Colonic mucosa (tissue), 4 donors: ENCODE measurements at regions not wholly inside any gene's neighbourhood (a gene's known extent, or its start where the extent isn't known, plus 50 kb on each side); places are given as distances from the start of the nearest gene placed in this dataset.

ENCODE experiments used
- DNase-seq: peaks from one replicate; pipeline ENCODE4 v3.0.0-alpha.2; 2020
- H3K27ac ChIP-seq: fragments of 200-600 bp; one replicate; pipeline ENCODE4 v1.8.0; 2021
- H3K27me3 ChIP-seq: fragments of 200-600 bp; one replicate; pipeline ENCODE4 v1.8.0; 2021
- H3K36me3 ChIP-seq: fragments of 200-600 bp; one replicate; pipeline ENCODE4 v1.8.0; 2021
- H3K4me1 ChIP-seq: fragments of 200-600 bp; one replicate; pipeline ENCODE4 v1.8.0; 2021; ENCODE audit warnings: mild to moderate bottlenecking
- H3K4me3 ChIP-seq: fragments of 200-600 bp; one replicate; pipeline ENCODE4 v1.8.0; 2021
- H3K9ac ChIP-seq, 2 donors: one replicate each; pipeline ENCODE4 v1.7.0; 2013; ENCODE audit warnings: control low read depth in 2 of 2, low read depth in 2 of 2, low read length in 2 of 2
- H3K9me3 ChIP-seq: fragments of 200-600 bp; one replicate; pipeline ENCODE4 v1.8.0; 2021
- CTCF ChIP-seq: fragments of 200-600 bp; IDR thresholded peaks from one replicate; pipeline ENCODE4 v1.8.0; 2022; ENCODE audit warnings: antibody characterized with exemption, mild to moderate bottlenecking
- intact Hi-C: fragments of 100-400 bp; cut with DNase I; formaldehyde crosslinking; loops from one replicate; pipeline ENCODE4 v1.14.1; 2022
- donor health status: healthy.
- donor health status: DM: no; HTN: no; CAD: no.
- donor health status: DM: no; HTN: no; CAD: no.

DNA sequence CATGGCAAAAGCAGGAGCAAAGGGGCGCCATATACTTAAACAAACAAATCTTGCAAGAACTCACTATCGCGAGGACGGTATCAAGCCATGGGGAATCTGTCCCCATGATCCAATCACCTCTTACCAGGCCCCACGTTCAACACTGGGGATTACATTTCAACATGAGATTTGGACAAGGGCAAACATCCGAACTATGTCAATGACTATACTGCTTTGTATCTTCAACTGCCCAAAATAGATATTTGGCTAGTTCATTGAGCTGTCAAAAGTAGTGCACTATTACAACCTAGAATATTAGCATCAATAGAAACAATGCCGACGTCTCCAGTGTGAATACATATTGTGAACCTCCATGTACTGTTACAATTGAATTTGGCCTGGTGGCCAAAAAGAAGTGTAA is 760.4 kb downstream of the MCTP2 start:
- Histone ChIP-seq H3K9me3 (no peaks in the 10 kb centered on the region), H3K9ac (no peak overlapping the region), H3K36me3 (no peaks in the 10 kb centered on the region), H3K4me3 (no peak overlapping the region), H3K27ac (no peak overlapping the region), H3K27me3 (no peaks in the 10 kb centered on the region), H3K4me1 (no peaks in the 10 kb centered on the region)
- no peak for DNase-seq
- intact Hi-C loops, result no loop called here
- TF ChIP-seq CTCF, result no peak

DNA sequence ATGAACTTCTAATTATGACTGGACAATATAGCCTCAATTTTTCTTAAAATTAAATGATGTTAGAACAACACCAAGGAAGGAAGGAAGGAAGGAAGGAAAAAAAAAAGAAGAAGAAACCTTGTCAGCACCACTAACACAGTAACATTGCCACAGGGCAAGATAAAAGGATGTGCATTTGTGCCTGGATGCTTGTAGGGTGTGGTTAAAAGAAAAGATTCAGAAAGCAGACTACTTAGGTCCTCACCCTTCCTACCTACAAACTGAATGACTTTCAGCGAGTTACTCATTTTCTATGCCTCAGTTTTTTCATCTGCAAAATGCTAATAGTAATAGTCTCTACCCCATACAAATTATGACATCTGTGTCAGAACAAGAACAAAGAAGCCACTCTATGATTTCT is 778.3 kb downstream of the MCTP2 start:
- H3K27ac ChIP-seq, result no peak overlapping the region
- H3K36me3 ChIP-seq, result no peaks in the 10 kb centered on the region
- no peak overlapping the region for H3K9ac ChIP-seq
- H3K9me3 ChIP-seq, result no peaks in the 10 kb centered on the region
- intact Hi-C loops, result no loop called here
- H3K4me3 ChIP-seq, result no peak overlapping the region
- no peak for DNase-seq
- TF ChIP-seq CTCF, result no peak
- no peaks in the 10 kb centered on the region for H3K27me3 ChIP-seq
- H3K4me1 ChIP-seq, result no peaks in the 10 kb centered on the region

- Histone ChIP-seq H3K9ac (no peak overlapping the region), H3K9me3 (no peaks in the 10 kb centered on the region), H3K27ac (no peak overlapping the region), H3K27me3 (no peaks in the 10 kb centered on the region), H3K4me1 (no peaks in the 10 kb centered on the region), H3K4me3 (no peak overlapping the region), H3K36me3 (no peaks in the 10 kb centered on the region)
- no peak for DNase-seq
- no peak for TF ChIP-seq CTCF
- intact Hi-C loops, result no loop called here
These were observed 782.0 kb downstream of the MCTP2 start for GRCh38 chr15:95013381-95013780.

DNA sequence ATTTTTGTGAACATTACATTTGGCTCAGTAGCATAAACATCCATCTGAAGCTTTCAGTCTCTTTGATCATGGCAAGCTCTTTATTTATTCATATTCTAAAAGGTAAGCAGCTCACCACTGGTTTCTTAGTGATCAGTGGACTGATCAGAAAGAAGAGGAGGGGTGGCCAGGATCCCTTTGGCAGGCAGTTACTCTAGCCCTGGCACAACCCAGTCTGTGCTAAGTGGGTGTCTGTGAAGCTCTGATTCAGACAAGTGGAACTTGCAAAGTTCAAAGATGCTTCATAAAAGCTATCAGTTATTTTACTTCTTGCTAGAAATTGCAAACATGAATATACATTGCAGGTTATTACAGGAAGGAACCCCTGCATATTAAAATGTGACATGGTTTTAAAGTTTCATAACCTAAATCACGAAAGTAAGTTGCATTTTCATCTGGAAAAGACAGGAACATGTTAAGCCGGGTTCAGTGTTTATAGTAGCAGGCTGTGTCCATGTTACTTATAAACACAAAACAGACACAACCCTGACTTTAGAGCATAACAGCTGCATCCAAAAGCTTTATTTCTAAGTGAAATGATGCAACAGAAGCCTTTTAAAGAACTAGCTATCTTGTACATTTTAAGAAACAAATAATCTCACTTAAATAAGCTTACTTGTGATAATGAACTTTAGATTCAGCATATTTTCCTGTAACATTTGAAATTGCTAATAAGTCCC is 785.3 kb downstream of the MCTP2 start:
- Histone ChIP-seq H3K4me1 (no peaks in the 10 kb centered on the region), H3K27ac (no peak overlapping the region), H3K27me3 (no peaks in the 10 kb centered on the region), H3K36me3 (no peaks in the 10 kb centered on the region), H3K9ac (no peak overlapping the region), H3K9me3 (no peaks in the 10 kb centered on the region), H3K4me3 (no peak overlapping the region)
- TF ChIP-seq CTCF, result no peak
- no peak for DNase-seq
- intact Hi-C loops, result no loop called here

GRCh38 chr15:95017666-95018328 is 786.4 kb downstream of the MCTP2 start:
- TF ChIP-seq CTCF, result no peak
- DNase-seq, result peak; percentile 24
- H3K27ac ChIP-seq, result no peak overlapping the region

More at GRCh38 chr15:95017666-95018328, 786.4 kb downstream of the MCTP2 start:
- intact Hi-C loops, result no loop called here
- H3K36me3 ChIP-seq, result no peaks in the 10 kb centered on the region
- H3K4me3 ChIP-seq, result no peak overlapping the region
- H3K9me3 ChIP-seq, result no peaks in the 10 kb centered on the region
- no peak overlapping the region for H3K9ac ChIP-seq
- H3K27me3 ChIP-seq, result no peaks in the 10 kb centered on the region
- no peaks in the 10 kb centered on the region for H3K4me1 ChIP-seq
